HG03095 (cell line): ENCODE measurements at regions not wholly inside any gene's neighbourhood (a gene's known extent, or its start where the extent isn't known, plus 50 kb on each side); places are given as distances from the start of the nearest gene placed in this dataset.
"Not testable (repeated sequence)": the region's sequence is repeated elsewhere in the genome, so short reads cannot be mapped to it uniquely, and the experiment has no call there.

Source experiments
- ATAC-seq: cut with Tn5 transposase; IDR thresholded peaks from one replicate; pipeline ENCODE4 v1.9.1; 2021; ENCODE audit warnings: moderate library complexity; ENCODE audit not compliant: unreplicated experiment

- no peak for ATAC-seq
Observed at GRCh38 chr6:84847390-84848160, 83.2 kb upstream of the TBX18 start.

- no peak for ATAC-seq
Observed at GRCh38 chr6:84842525-84843166, 78.2 kb upstream of the TBX18 start.

GRCh38 chr6:84837068-84837866 lies 72.9 kb upstream of the TBX18 start:
- ATAC-seq: not testable (repeated sequence)

- no peak for ATAC-seq
Observed at GRCh38 chr6:84836366-84836765, 72.0 kb upstream of the TBX18 start.

GRCh38 chr6:84835340-84835739 lies 70.9 kb upstream of the TBX18 start:
- no peak for ATAC-seq

- not testable (repeated sequence) for ATAC-seq
Observed at GRCh38 chr6:84831924-84832323, 67.5 kb upstream of the TBX18 start.

- no peak for ATAC-seq
Observed at GRCh38 chr6:84825461-84825860, 61.1 kb upstream of the TBX18 start.

- ATAC-seq: not testable (repeated sequence)
Observed at GRCh38 chr6:84821314-84821713, 56.9 kb upstream of the TBX18 start.

- no peak for ATAC-seq
Observed at GRCh38 chr6:84816741-84817140, 52.3 kb upstream of the TBX18 start.

GRCh38 chr6:84815896-84816735 lies 51.7 kb upstream of the TBX18 start:
- no peak for ATAC-seq
